Neutrophil (primary cell): ENCODE measurements at regions not wholly inside any gene's neighbourhood (a gene's known extent, or its start where the extent isn't known, plus 50 kb on each side); places are given as distances from the start of the nearest gene placed in this dataset.
A peak's percentile ranks its signal among the peaks of the same experiment; 100 is the strongest.
"Not testable (repeated sequence)": the region's sequence is repeated elsewhere in the genome, so short reads cannot be mapped to it uniquely, and the experiment has no call there.

Experiments used
- H3K27ac ChIP-seq: fragments of 200-600 bp; sonication (generic); 2 replicates; pipeline ENCODE4 v1.5.1; 2016; ENCODE audit warnings: mild to moderate bottlenecking, moderate library complexity
- H3K27me3 ChIP-seq: fragments of 200-600 bp; sonication (generic); 2 replicates; pipeline ENCODE4 v1.6.0; 2016; ENCODE audit warnings: mild to moderate bottlenecking
- H3K36me3 ChIP-seq: fragments of 200-600 bp; sonication (generic); 2 replicates; pipeline ENCODE4 v1.5.1; 2017
- H3K4me1 ChIP-seq, 2 experiments: fragments of 200-600 bp in 1 of 2; sonication (generic) in 1 of 2; 1 replicate in 1 of 2; 2 replicates in 1 of 2; pipeline versions ENCODE4 v1.5.1 to v1.6.1; 2013 to 2016; ENCODE audit warnings: low read depth in 1 of 2, low read length in 1 of 2, mild to moderate bottlenecking in 1 of 2, moderate library complexity in 1 of 2; ENCODE audit not compliant: control insufficient read depth in 1 of 2, insufficient read depth in 1 of 2
- H3K4me3 ChIP-seq, 2 experiments: fragments of 200-600 bp in 1 of 2; sonication (generic) in 1 of 2; 1 replicate in 1 of 2; 2 replicates in 1 of 2; pipeline ENCODE4 v1.5.1; 2013 to 2016; ENCODE audit warnings: low read depth in 1 of 2, low read length in 1 of 2, mild to moderate bottlenecking in 1 of 2, moderate library complexity in 1 of 2
- H3K9me3 ChIP-seq: fragments of 200-600 bp; sonication (generic); 2 replicates; pipeline ENCODE4 v1.5.1; 2016
- TF ChIP-seq, protein P1 (sequence below): fragments of 200-600 bp; sonication (generic); IDR thresholded peaks from 2 replicates; pipeline ENCODE4 v1.5.1; 2016; ENCODE audit warnings: antibody characterized with exemption

GRCh38 chr4:82301390-82301789 lies 72.4 kb downstream of the HNRNPD start:
- H3K27me3 ChIP-seq, H3K9me3 ChIP-seq, H3K4me3 ChIP-seq, H3K36me3 ChIP-seq, H3K4me1 ChIP-seq, H3K27ac ChIP-seq: not testable (repeated sequence)

DNA sequence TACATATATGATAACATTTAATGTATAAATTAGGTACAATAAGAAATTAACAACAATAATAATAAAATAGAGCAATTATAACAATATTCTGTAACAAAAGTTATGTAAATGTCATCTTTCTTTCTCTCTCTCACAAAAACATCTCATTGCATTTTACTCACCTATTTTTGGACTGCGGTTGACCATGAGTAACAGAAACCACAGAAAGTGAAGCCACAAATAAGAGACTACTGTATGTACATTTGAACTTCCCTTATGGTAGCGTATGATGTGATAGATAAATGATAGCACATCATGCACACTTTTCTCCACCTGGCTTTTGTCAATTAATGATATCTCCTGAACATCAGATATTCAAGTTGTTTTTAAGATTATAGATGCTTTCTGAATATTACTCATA lies 80.5 kb downstream of the HNRNPD start:
- no peak overlapping the region for H3K4me3 ChIP-seq
- peaks cover 0 to 5% of the 10 kb centered on the region in 2 experiments for H3K4me1 ChIP-seq
- no peaks in the 10 kb centered on the region for H3K27me3 ChIP-seq
- no peaks in the 10 kb centered on the region for H3K36me3 ChIP-seq
- no peaks in the 10 kb centered on the region for H3K9me3 ChIP-seq
- no peak overlapping the region for H3K27ac ChIP-seq
- TF ChIP-seq, protein P1, sequence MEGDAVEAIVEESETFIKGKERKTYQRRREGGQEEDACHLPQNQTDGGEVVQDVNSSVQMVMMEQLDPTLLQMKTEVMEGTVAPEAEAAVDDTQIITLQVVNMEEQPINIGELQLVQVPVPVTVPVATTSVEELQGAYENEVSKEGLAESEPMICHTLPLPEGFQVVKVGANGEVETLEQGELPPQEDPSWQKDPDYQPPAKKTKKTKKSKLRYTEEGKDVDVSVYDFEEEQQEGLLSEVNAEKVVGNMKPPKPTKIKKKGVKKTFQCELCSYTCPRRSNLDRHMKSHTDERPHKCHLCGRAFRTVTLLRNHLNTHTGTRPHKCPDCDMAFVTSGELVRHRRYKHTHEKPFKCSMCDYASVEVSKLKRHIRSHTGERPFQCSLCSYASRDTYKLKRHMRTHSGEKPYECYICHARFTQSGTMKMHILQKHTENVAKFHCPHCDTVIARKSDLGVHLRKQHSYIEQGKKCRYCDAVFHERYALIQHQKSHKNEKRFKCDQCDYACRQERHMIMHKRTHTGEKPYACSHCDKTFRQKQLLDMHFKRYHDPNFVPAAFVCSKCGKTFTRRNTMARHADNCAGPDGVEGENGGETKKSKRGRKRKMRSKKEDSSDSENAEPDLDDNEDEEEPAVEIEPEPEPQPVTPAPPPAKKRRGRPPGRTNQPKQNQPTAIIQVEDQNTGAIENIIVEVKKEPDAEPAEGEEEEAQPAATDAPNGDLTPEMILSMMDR = no peak

DNA sequence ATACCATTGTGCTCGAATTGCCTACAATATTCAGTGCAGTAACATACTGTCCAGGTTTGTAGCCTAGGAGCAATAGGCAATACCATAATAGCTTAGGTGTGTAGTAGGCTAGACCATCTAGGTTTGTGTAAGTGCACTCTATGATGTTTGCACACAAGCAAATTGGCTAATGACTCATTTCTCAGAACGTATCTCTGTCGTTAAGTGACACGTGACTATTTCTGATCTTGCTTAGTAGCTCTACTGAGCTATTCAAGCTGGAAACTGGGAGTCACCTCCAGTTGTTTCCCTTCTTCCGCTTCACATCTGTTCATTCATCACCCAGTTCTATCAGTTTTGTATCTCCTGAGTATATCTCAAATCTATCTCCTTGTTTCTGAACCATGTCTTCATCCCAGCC lies 86.1 kb downstream of the HNRNPD start:
- H3K36me3 ChIP-seq = no peaks in the 10 kb centered on the region
- H3K9me3 ChIP-seq = no peaks in the 10 kb centered on the region
- H3K4me3 ChIP-seq = no peak overlapping the region
- peaks cover 12 to 15% of the 10 kb centered on the region in 2 experiments for H3K4me1 ChIP-seq
- TF ChIP-seq, protein P1 = no peak
- H3K27ac ChIP-seq = no peak overlapping the region
- peaks cover 22% of the 10 kb centered on the region for H3K27me3 ChIP-seq

DNA sequence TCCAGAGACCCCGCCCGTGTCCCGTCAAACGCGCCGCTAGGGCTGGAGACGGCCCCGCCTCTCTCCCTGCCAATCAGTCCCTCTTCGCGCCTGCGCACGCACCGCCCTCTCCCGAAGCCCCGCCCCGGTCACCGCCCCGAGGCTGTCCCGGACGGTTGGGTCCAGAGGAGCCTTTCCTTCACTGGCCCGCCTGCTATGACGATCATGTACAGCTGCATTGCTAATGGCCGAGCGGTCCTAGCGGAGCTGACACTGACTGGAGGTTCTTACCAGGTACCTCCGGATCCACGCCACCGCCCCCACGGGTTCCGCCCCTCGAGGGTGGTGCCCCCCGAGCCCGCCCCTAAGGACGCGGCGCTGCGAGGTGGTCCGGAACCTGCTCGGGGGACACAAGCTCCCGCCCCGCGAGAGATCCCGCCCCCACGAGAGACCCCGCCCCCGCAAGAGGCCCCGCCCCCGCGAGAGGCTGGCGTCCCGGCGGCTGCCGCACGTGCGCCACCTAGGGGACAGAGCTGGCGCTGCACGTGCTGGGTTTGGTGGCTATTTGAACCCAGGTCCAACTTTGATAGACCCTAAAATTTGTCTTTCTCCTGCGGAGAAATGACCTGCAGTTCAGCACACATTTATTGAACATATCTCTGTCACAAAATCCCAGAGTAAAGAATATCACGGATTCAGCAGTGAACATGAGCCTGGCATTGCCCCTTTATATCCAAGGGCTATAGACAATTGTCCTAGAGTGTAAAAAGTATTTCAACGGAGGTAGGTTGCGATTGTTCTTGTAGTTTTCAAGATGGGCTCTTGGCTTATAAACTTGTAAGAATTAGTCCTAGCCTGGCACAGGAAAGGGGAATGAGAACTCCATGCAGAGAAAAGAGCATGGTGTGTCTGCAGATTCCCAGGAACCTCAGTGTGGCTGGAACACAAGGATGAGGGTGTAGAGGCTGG lies 88.7 kb downstream of the HNRNPD start:
- H3K4me1 ChIP-seq = peaks cover 12 to 15% of the 10 kb centered on the region in 2 experiments
- peaks cover 34% of the 10 kb centered on the region for H3K27me3 ChIP-seq
- no peaks in the 10 kb centered on the region for H3K9me3 ChIP-seq
- H3K27ac ChIP-seq = peak overlapping the region; percentile 90
- H3K4me3 ChIP-seq = peak overlapping the region; percentile 55 to 78
- TF ChIP-seq, protein P1 = peak; percentile 98
- H3K36me3 ChIP-seq = no peaks in the 10 kb centered on the region

- peaks cover 12 to 15% of the 10 kb centered on the region in 2 experiments for H3K4me1 ChIP-seq
- H3K36me3 ChIP-seq = no peaks in the 10 kb centered on the region
- peaks cover 34% of the 10 kb centered on the region for H3K27me3 ChIP-seq
- H3K27ac ChIP-seq = peak overlapping the region; percentile 90
- TF ChIP-seq, protein P1 = no peak
- no peaks in the 10 kb centered on the region for H3K9me3 ChIP-seq
- peak overlapping the region; percentile 55 to 78 for H3K4me3 ChIP-seq
These were observed 89.3 kb downstream of the HNRNPD start for GRCh38 chr4:82284475-82284857.

- TF ChIP-seq, protein P1 = no peak
- peaks cover 42% of the 10 kb centered on the region for H3K27me3 ChIP-seq
- H3K9me3 ChIP-seq = no peaks in the 10 kb centered on the region
- peaks cover 12 to 15% of the 10 kb centered on the region in 2 experiments for H3K4me1 ChIP-seq
- no peak overlapping the region for H3K4me3 ChIP-seq
- no peaks in the 10 kb centered on the region for H3K36me3 ChIP-seq
- H3K27ac ChIP-seq = no peak overlapping the region
These were observed 90.9 kb downstream of the HNRNPD start for GRCh38 chr4:82282875-82283274.

GRCh38 chr4:82279550-82279949 lies 94.2 kb downstream of the HNRNPD start:
- H3K4me1 ChIP-seq = peaks cover 25 to 28% of the 10 kb centered on the region in 2 experiments
- peaks cover 43% of the 10 kb centered on the region for H3K27me3 ChIP-seq
- not testable (repeated sequence) for H3K4me3 ChIP-seq

More at GRCh38 chr4:82279550-82279949, 94.2 kb downstream of the HNRNPD start:
- H3K27ac ChIP-seq, H3K36me3 ChIP-seq, H3K9me3 ChIP-seq: not testable (repeated sequence)
